Left ventricle myocardium inferior (tissue), 1 donor: ENCODE measurements at regions not wholly inside any gene's neighbourhood (a gene's known extent, or its start where the extent isn't known, plus 50 kb on each side); places are given as distances from the start of the nearest gene placed in this dataset.

ENCODE experiments used
- DNase-seq: peaks from one replicate; pipeline ENCODE4 v3.0.0-alpha.2; 2020
- H3K27ac ChIP-seq: fragments of 200-600 bp; replicated peaks from 2 replicates; pipeline ENCODE4 v1.8.0; 2021
- H3K27me3 ChIP-seq: fragments of 200-600 bp; 2 replicates; pipeline ENCODE4 v1.8.0; 2021; ENCODE audit warnings: low read depth
- H3K36me3 ChIP-seq: fragments of 200-600 bp; 2 replicates; pipeline ENCODE4 v1.8.0; 2021
- H3K4me1 ChIP-seq: fragments of 200-600 bp; 2 replicates; pipeline ENCODE4 v1.8.0; 2021
- H3K4me3 ChIP-seq: fragments of 200-600 bp; 2 replicates; pipeline ENCODE4 v1.8.0; 2021; ENCODE audit warnings: mild to moderate bottlenecking, moderate library complexity
- H3K9me3 ChIP-seq: fragments of 200-600 bp; replicated peaks from 2 replicates; pipeline ENCODE4 v1.8.0; 2021
- intact Hi-C: fragments of 100-400 bp; cut with micrococcal nuclease; formaldehyde crosslinking; loops from one replicate; pipeline ENCODE4 v1.11.0; 2022
- TF ChIP-seq, protein P1 (sequence below): fragments of 200-600 bp; IDR thresholded peaks from 2 replicates; pipeline ENCODE4 v1.8.0; 2021; ENCODE audit warnings: antibody characterized with exemption, mild to moderate bottlenecking, borderline replicate concordance
- donor health status: DM: no; HTN: yes; CAD: no; lungs with severe emphysema.

DNA sequence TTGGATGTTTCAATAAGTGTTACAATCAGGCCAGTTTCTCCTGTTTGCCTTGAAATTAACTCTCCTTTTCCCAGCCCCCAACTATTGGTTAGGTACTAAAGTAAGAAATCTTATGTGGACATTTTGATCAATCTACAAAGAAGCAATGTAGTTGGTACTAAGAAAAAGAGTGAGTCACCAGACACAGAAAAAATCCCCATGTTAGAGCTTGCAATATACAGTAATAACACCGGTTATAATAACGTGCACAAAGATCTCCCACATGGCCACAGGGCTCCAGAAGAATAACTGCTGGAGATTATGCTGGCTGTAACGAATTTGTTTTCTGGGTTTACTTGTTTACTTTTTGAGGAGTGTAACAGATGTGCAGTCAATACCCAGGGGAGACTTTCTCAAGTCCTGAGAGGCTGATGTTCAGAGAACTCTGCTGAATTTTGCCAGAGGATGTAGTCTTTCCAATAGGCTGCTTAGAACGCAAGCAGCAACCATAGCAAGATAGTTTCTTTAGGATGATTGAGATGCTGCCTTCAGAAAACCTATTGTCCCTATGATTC is 166.2 kb upstream of the SPACA1 start:
- TF ChIP-seq, protein P1, sequence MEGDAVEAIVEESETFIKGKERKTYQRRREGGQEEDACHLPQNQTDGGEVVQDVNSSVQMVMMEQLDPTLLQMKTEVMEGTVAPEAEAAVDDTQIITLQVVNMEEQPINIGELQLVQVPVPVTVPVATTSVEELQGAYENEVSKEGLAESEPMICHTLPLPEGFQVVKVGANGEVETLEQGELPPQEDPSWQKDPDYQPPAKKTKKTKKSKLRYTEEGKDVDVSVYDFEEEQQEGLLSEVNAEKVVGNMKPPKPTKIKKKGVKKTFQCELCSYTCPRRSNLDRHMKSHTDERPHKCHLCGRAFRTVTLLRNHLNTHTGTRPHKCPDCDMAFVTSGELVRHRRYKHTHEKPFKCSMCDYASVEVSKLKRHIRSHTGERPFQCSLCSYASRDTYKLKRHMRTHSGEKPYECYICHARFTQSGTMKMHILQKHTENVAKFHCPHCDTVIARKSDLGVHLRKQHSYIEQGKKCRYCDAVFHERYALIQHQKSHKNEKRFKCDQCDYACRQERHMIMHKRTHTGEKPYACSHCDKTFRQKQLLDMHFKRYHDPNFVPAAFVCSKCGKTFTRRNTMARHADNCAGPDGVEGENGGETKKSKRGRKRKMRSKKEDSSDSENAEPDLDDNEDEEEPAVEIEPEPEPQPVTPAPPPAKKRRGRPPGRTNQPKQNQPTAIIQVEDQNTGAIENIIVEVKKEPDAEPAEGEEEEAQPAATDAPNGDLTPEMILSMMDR = no peak
- no peak overlapping the region for H3K4me3 ChIP-seq
- no peak overlapping the region for H3K27ac ChIP-seq
- H3K9me3 ChIP-seq = no peaks in the 10 kb centered on the region
- H3K27me3 ChIP-seq = peaks cover 31% of the 10 kb centered on the region
- no peaks in the 10 kb centered on the region for H3K4me1 ChIP-seq
- no peak for DNase-seq
- intact Hi-C loops = no loop called here
- no peaks in the 10 kb centered on the region for H3K36me3 ChIP-seq

DNA sequence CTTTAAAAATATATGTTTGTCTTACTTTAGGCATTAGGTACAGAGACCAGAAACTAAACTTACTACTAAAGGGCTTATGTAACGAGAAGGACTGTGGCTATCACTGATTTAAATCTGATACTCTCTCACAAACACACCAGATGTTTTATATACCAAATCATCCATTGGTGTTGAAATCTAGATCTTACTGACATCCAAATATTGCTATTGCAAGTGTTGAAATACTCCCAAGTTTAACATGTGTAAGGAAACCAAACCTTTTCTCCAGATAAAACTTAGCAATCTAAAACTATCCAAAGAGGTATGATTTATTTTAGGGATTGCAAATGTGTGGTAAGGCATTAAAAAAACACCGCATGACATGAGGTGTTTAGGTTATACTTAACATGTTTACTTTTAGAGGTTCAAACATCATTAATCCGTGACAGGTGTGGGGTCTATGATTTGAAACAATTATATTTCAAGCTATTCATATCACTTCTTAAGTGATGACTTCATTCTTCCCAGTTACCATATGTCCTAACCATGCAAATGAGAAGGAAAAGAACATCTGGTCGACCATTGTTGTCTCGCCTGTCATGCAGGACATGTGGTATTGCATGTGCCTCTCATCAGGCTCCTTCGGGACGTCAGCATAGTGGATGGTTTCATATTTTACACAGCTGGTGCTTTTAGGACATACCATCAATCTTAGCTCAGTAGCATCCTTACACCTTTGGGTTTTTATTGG is 168.3 kb upstream of the SPACA1 start:
- intact Hi-C loops = no loop called here
- Histone ChIP-seq H3K27me3 (peaks cover 51% of the 10 kb centered on the region), H3K4me1 (no peaks in the 10 kb centered on the region), H3K4me3 (no peak overlapping the region), H3K36me3 (no peaks in the 10 kb centered on the region), H3K27ac (no peak overlapping the region), H3K9me3 (no peaks in the 10 kb centered on the region)
- TF ChIP-seq, protein P1 = no peak
- no peak for DNase-seq

DNA sequence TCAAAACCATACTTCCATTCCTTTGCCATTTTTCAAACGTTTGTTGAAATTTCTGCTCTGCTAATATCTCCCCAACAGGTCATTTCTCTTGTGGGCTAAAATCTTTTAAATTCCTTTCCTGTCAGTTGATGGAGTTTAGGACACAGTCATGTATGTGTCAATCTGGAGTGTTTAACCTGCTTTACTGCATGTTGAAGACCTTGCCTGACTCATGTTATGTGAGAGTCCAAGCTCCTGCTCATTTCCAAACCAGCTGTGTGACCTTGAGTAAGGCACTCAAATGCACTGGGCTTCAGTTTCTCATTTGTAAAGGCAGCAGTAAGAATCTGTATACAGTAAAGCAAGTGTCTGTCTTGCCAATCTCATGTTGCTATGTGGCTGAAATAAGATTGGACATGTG is 171.9 kb upstream of the SPACA1 start:
- intact Hi-C loops = no loop called here

DNA sequence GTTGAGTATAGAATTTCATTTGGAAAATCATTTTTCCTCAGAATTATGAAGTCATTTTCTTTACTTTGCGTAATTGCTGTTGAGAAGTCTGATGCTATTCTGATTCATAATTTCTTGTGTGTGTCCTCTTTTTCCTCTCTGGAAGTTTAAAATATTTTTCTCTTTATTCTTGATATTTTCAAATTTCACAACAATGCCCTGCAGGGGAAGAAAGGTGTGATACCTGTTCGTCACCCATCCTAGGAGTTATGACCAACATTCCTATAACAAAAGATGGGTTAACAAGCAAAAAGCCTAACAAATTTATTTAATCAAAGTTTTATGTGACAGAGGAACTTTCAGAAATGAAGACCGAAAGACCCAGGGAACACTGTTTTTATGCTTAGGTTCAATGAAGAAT is 171.5 kb upstream of the AKIRIN2 start:
- Histone ChIP-seq H3K27ac (no peak overlapping the region), H3K4me3 (no peak overlapping the region), H3K36me3 (no peaks in the 10 kb centered on the region), H3K27me3 (peaks cover 37% of the 10 kb centered on the region), H3K4me1 (no peaks in the 10 kb centered on the region), H3K9me3 (no peaks in the 10 kb centered on the region)
- no peak for DNase-seq
- intact Hi-C loops = no loop called here
- TF ChIP-seq, protein P1 = no peak

More for the DNA sequence above, 171.9 kb upstream of the SPACA1 start:
- no peak for DNase-seq
- Histone ChIP-seq H3K9me3 (no peaks in the 10 kb centered on the region), H3K4me1 (no peaks in the 10 kb centered on the region), H3K4me3 (no peak overlapping the region), H3K27ac (no peak overlapping the region), H3K27me3 (peaks cover 44% of the 10 kb centered on the region), H3K36me3 (no peaks in the 10 kb centered on the region)
- TF ChIP-seq, protein P1 = no peak

DNA sequence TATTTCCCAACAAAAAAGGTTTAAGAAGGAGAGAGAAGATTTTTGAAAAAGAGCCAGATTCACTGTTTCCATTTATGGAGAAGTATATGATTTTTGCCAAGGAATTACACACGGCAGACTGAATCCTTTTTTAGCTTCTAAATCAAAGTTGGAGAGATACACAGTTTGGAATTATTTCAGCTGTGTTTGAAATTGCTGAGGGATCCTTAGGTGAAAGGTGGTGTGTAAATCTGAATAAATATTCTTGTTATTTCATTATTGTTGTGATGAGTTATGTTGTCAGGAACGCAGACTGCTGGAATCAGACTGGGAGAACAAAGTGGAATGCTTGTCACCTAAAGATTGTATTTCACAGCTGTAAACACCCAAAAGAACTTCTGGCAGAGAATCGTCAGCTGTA is 168.5 kb upstream of the AKIRIN2 start:
- no peak overlapping the region for H3K27ac ChIP-seq
- intact Hi-C loops = no loop called here
- no peaks in the 10 kb centered on the region for H3K36me3 ChIP-seq
- DNase-seq = no peak
- no peak overlapping the region for H3K4me3 ChIP-seq
- peaks cover 13% of the 10 kb centered on the region for H3K27me3 ChIP-seq
- TF ChIP-seq, protein P1 = no peak
- no peaks in the 10 kb centered on the region for H3K4me1 ChIP-seq
- H3K9me3 ChIP-seq = no peaks in the 10 kb centered on the region
